ENCODE measurements at regions not wholly inside any gene's neighbourhood (a gene's known extent, or its start where the extent isn't known, plus 50 kb on each side); places are given as distances from the start of the nearest gene placed in this dataset.
"Not testable (repeated sequence)": the region's sequence is repeated elsewhere in the genome, so short reads cannot be mapped to it uniquely, and the experiment has no call there.

DNA sequence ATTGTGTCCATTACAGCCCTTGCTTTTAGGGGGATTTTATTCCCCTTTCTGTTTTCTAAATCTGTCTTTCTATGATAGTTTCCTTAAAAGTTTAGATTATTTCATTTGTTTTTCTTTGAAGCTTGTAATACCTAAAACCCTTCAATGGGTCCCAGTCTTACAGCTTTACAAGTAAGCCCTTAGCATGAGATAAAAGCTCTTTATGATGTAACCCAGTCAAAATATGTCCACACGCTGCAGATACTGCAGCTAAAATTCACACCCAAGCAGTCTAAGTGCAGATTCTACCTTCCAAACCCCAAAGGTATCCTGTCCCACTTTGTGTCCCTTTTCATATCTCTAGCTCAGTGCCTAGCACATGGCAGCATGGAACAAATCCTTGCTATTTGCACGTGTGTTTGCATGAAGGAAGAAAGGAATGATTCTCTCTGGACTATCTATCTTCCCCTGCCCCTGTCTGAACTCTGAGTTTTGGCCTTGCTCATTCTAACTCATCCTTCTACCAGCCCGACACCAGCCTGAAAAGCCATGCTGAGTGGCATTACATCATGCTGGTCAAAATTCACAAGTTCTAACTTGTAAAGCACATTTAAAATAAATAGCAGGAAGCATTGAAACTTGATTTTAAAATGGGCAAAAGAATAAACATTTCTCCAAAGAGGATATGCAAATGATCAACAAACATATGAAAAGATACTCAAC is 623.2 kb downstream of the IRS1 start:
- DNase-seq (ENCODE audit: low read depth), result no peak
- H3K4me3 ChIP-seq (ENCODE audit: low read depth, low read length), result no peak overlapping the region

DNA sequence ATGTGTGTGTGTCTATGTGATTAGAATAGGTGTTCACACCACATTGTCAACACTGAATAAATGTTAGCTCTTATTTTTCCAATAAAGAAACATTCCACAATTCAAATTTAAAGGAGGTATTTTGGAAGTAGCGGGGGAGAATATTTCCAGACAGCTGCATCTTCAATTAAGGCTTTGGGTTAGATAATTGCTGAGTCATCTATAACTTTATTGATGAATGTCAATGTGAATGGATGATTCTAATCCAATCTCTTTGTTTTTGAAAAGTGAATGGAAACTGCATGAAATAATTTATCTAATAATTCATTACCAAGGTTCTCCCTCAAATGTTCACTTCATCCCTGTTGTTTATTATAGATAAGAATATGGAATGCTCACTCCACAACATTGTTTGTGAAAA is 625.2 kb downstream of the IRS1 start:
- DNase-seq (ENCODE audit: low read depth), result no peak
- no peak overlapping the region for H3K4me3 ChIP-seq (ENCODE audit: low read depth, low read length)

GRCh38 chr2:226172939-226173338 is 626.7 kb downstream of the IRS1 start:
- no peak for DNase-seq (ENCODE audit: low read depth)
- no peak overlapping the region for H3K4me3 ChIP-seq (ENCODE audit: low read depth, low read length)

GRCh38 chr2:226172309-226172708 is 627.3 kb downstream of the IRS1 start:
- no peak overlapping the region for H3K4me3 ChIP-seq (ENCODE audit: low read depth, low read length)

GRCh38 chr2:226169751-226170581 is 629.7 kb downstream of the IRS1 start:
- no peak overlapping the region for H3K4me3 ChIP-seq (ENCODE audit: low read depth, low read length)
- DNase-seq (ENCODE audit: low read depth), result no peak

More at GRCh38 chr2:226172309-226172708, 627.3 kb downstream of the IRS1 start:
- DNase-seq (ENCODE audit: low read depth), result no peak

DNA sequence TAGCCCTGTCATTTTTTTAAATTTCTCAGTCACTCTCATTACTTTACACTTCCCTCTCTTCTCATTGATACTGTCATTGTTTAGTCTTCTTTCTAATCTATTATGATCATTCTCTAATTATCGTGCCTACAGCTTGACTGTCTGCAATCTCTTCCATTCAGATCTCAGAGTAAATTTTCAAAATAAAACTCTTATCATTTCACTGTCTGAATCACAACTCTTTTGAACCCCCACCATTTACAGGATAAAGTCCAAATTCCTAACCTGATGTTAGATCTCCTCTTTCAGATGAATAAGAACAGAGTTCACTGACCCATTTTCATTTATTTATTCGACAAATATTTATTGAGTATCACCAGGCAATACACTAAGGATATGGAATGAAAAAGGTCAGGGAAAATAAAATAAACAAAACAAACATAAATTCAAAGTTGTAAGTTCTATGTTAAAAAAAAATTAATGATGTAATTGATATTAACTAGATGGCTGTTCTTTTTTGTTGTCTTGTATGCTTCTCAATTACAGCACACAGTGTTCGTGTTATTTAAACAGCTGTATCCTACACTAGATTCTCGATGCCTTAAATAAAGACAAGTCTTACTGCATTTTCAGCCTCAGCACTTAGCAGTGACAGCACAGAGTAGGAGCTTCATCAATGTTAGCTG is 631.0 kb downstream of the IRS1 start:
- no peak for DNase-seq (ENCODE audit: low read depth)
- H3K4me3 ChIP-seq (ENCODE audit: low read depth, low read length), result no peak overlapping the region

- no peak overlapping the region for H3K4me3 ChIP-seq (ENCODE audit: low read depth, low read length)
- DNase-seq (ENCODE audit: low read depth), result no peak
These were observed 635.1 kb downstream of the IRS1 start for GRCh38 chr2:226164512-226164911.

DNA sequence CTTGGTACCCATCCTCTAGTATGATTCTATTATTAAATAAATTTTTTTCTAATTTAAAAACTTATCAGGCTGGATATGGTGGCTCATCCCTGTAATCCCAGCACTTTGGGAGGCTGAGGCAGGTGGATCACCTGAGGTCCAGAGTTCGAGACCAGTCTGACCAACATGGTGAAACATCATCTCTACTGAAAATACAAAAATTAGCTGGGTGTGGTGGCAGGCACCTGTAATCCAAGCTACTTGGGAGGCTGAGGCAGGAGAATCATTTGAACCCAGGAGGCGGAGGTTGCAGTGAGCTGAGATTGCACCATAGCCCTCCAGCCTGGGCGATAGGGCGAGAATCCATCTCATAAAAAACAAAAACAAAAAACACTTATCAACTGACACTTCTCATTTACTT is 639.0 kb downstream of the IRS1 start:
- H3K4me3 ChIP-seq (ENCODE audit: low read depth, low read length); DNase-seq (ENCODE audit: low read depth): not testable (repeated sequence)

DNA sequence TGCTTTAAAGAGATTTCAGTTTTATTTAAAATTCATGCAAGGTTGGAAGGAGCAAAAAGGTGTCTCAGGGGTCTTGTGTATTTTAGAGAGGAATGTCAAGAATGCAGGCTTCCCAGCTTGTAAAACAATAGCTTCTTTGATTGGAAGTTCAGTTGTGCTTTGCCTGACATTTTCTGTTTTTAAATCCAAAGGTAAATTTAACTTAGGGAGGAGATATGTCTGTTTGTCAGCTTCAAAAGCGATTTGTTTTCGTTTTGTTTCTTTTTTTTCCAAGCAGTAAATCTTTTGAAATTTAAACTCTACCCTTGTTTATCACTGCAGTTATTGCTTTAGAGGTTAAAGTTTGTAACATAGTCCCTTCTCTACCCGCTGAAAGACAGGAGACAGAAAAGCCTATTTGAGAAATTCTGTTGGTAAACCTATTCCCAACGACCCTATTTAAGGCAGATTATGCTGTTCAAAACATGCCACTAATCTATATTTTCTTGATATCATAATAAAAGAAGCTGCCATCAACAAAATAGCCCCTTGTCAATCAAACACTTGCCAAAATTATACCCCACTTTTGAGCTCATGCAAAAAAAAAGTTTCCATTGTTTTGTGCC is 639.6 kb downstream of the IRS1 start:
- no peak for DNase-seq (ENCODE audit: low read depth)
- no peak overlapping the region for H3K4me3 ChIP-seq (ENCODE audit: low read depth, low read length)

GRCh38 chr2:226158940-226159339 is 640.7 kb downstream of the IRS1 start:
- no peak for DNase-seq (ENCODE audit: low read depth)
- H3K4me3 ChIP-seq (ENCODE audit: low read depth, low read length), result no peak overlapping the region

DNA sequence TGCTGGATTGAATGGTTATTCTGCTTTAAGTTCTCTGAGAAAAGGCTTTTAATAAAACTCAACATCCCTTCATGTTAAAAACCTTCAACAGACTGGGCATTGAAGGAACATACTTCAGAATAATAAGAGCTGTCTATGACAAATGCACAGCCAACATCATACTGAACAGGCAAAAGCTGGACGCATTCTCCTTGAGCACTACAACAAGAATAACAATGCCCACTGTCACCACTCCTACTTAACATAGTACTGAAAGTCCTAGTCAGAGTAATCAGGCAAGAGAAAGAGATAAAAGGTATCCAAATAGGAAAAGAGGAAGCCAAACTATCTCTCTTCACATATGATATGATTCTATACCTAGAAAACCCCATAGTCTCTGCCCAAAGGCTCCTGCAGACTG is 641.4 kb downstream of the IRS1 start:
- no peak for DNase-seq (ENCODE audit: low read depth)
- no peak overlapping the region for H3K4me3 ChIP-seq (ENCODE audit: low read depth, low read length)

GRCh38 chr2:226155093-226155875 is 644.3 kb downstream of the IRS1 start:
- no peak overlapping the region for H3K4me3 ChIP-seq (ENCODE audit: low read depth, low read length)
- DNase-seq (ENCODE audit: low read depth), result no peak

DNA sequence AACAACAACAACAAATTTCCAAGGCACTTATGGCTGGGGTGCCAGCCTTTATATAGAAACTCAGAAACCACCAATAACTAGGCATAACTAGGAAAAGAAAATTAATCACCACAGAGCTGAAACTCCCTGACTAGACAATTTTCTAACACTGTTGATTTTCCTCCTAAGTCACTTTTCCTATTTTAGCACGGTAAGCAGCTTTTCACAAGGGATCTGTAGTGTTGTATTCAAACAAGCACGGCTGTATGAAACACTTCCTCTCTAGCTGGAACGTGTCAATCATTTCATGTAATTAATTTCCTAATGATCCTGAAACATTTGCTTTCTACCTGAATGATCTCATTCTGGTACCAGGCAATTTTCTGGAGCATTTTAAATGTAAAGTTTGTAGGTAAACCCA is 645.0 kb downstream of the IRS1 start:
- no peak for DNase-seq (ENCODE audit: low read depth)
- H3K4me3 ChIP-seq (ENCODE audit: low read depth, low read length), result no peak overlapping the region

- H3K4me3 ChIP-seq (ENCODE audit: low read depth, low read length), result no peak overlapping the region
- no peak for DNase-seq (ENCODE audit: low read depth)
These were observed 646.1 kb downstream of the IRS1 start for GRCh38 chr2:226153553-226153952.

GRCh38 chr2:226151157-226151556 is 648.5 kb downstream of the IRS1 start:
- DNase-seq (ENCODE audit: low read depth), result no peak
- no peak overlapping the region for H3K4me3 ChIP-seq (ENCODE audit: low read depth, low read length)

- no peak for DNase-seq (ENCODE audit: low read depth)
- H3K4me3 ChIP-seq (ENCODE audit: low read depth, low read length), result no peak overlapping the region
These were observed 656.5 kb downstream of the IRS1 start for GRCh38 chr2:226143091-226143490.

- no peak for DNase-seq (ENCODE audit: low read depth)
- H3K4me3 ChIP-seq (ENCODE audit: low read depth, low read length), result no peak overlapping the region
These were observed 657.2 kb downstream of the IRS1 start for GRCh38 chr2:226142463-226142862.

GRCh38 chr2:226140594-226140993 is 659.0 kb downstream of the IRS1 start:
- no peak overlapping the region for H3K4me3 ChIP-seq (ENCODE audit: low read depth, low read length)
- no peak for DNase-seq (ENCODE audit: low read depth)

DNA sequence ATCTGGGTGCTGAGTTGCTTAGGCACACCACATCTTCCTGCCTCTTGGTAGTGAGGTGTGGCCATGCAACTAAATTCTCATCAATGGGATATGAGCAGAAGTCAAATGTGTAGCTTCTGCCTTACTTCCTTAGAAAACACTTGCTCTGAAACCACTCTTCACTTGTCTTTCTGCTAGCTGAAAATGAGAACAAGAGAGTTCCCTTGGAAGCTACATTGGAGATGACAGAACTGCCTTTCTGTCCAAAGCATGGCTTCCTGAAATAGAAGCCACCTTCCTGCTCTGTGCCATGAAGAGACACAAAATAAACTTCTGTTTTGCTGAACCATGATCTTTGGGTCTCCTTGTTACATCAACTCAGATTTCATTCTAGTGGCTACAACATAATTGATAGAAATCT is 659.9 kb downstream of the IRS1 start:
- DNase-seq (ENCODE audit: low read depth), result no peak
- H3K4me3 ChIP-seq (ENCODE audit: low read depth, low read length), result no peak overlapping the region
